Activated T-cell treated with anti-CD3 and anti-CD28 coated beads, Interleukin-2, amount 50 U/mL, for 72 hours (primary cell): ENCODE measurements at regions not wholly inside any gene's neighbourhood (a gene's known extent, or its start where the extent isn't known, plus 50 kb on each side); places are given as distances from the start of the nearest gene placed in this dataset.
"Not testable (repeated sequence)": the region's sequence is repeated elsewhere in the genome, so short reads cannot be mapped to it uniquely, and the experiment has no call there.

Experiments
- ATAC-seq, 2 donors: fragments of 150-1000 bp; cut with Tn5 transposase; replicated peaks in 1 of 2; 2 replicates each; pipeline ENCODE4 v1.10.0; 2021; ENCODE audit warnings: moderate library complexity in 2 of 2, mild to moderate bottlenecking in 1 of 2
- DNase-seq, 2 donors: peaks; one replicate each; pipeline ENCODE4 v3.0.0; 2021 to 2022; ENCODE audit warnings: mixed read lengths in 1 of 2
- H3K27ac Mint-ChIP-seq: one replicate; pipeline ENCODE4 v1.8.0; 2022; ENCODE audit warnings: mild to moderate bottlenecking, moderate library complexity, mixed read lengths
- H3K27me3 Mint-ChIP-seq: one replicate; pipeline ENCODE4 v1.8.0; 2022; ENCODE audit warnings: low read depth, mixed read lengths
- H3K36me3 Mint-ChIP-seq, 2 donors: one replicate each; pipeline ENCODE4 v1.8.0; 2022; ENCODE audit warnings: mixed read lengths in 2 of 2, mild to moderate bottlenecking in 1 of 2; ENCODE audit not compliant: insufficient read depth in 2 of 2
- H3K4me1 Mint-ChIP-seq: one replicate; pipeline ENCODE4 v1.8.0; 2022; ENCODE audit warnings: low read depth, mixed read lengths
- H3K4me3 Mint-ChIP-seq, 2 donors: one replicate each; pipeline ENCODE4 v1.8.0; 2022; ENCODE audit warnings: mild to moderate bottlenecking in 2 of 2, mixed read lengths in 2 of 2, moderate library complexity in 2 of 2
- H3K9me3 Mint-ChIP-seq, 2 donors: one replicate each; pipeline ENCODE4 v1.8.0; 2022; ENCODE audit warnings: mixed read lengths in 2 of 2

- not testable (repeated sequence) for H3K9me3 Mint-ChIP-seq, DNase-seq, H3K4me3 Mint-ChIP-seq, ATAC-seq, H3K27ac Mint-ChIP-seq, H3K27me3 Mint-ChIP-seq, H3K36me3 Mint-ChIP-seq, H3K4me1 Mint-ChIP-seq
These were observed 320.8 kb upstream of the CHRNA7 start for GRCh38 chr15:31709479-31709878.

GRCh38 chr15:31710806-31711205, 319.5 kb upstream of the CHRNA7 start:
- not testable (repeated sequence) for H3K27me3 Mint-ChIP-seq, DNase-seq, H3K9me3 Mint-ChIP-seq, H3K4me1 Mint-ChIP-seq, H3K4me3 Mint-ChIP-seq, ATAC-seq, H3K36me3 Mint-ChIP-seq, H3K27ac Mint-ChIP-seq

GRCh38 chr15:31715208-31715607, 315.1 kb upstream of the CHRNA7 start:
- not testable (repeated sequence) for H3K27ac Mint-ChIP-seq, H3K36me3 Mint-ChIP-seq, H3K4me3 Mint-ChIP-seq, H3K27me3 Mint-ChIP-seq, ATAC-seq, DNase-seq, H3K4me1 Mint-ChIP-seq, H3K9me3 Mint-ChIP-seq

- H3K4me3 Mint-ChIP-seq, H3K9me3 Mint-ChIP-seq, H3K27me3 Mint-ChIP-seq, H3K36me3 Mint-ChIP-seq, DNase-seq, H3K27ac Mint-ChIP-seq, ATAC-seq, H3K4me1 Mint-ChIP-seq: not testable (repeated sequence)
These were observed 311.7 kb upstream of the CHRNA7 start for GRCh38 chr15:31718625-31719024.

- not testable (repeated sequence) for H3K36me3 Mint-ChIP-seq, ATAC-seq, H3K4me3 Mint-ChIP-seq, H3K9me3 Mint-ChIP-seq, H3K4me1 Mint-ChIP-seq, H3K27me3 Mint-ChIP-seq, DNase-seq, H3K27ac Mint-ChIP-seq
These were observed 310.8 kb upstream of the CHRNA7 start for GRCh38 chr15:31719396-31720022.

- not testable (repeated sequence) for H3K27ac Mint-ChIP-seq, H3K4me3 Mint-ChIP-seq, H3K36me3 Mint-ChIP-seq, ATAC-seq, H3K9me3 Mint-ChIP-seq, DNase-seq, H3K27me3 Mint-ChIP-seq, H3K4me1 Mint-ChIP-seq
These were observed 307.3 kb upstream of the CHRNA7 start for GRCh38 chr15:31723019-31723418.

- peaks cover 19% of the 10 kb centered on the region for H3K27me3 Mint-ChIP-seq
- DNase-seq, H3K4me3 Mint-ChIP-seq, H3K9me3 Mint-ChIP-seq, H3K4me1 Mint-ChIP-seq, H3K27ac Mint-ChIP-seq, H3K36me3 Mint-ChIP-seq, ATAC-seq: not testable (repeated sequence)
These were observed 305.4 kb upstream of the CHRNA7 start for GRCh38 chr15:31724903-31725302.

GRCh38 chr15:31725619-31726018, 304.7 kb upstream of the CHRNA7 start:
- not testable (repeated sequence) for ATAC-seq

GRCh38 chr15:31727612-31728011, 302.7 kb upstream of the CHRNA7 start:
- Mint-ChIP-seq H3K27ac (no peak overlapping the region), H3K36me3 (no peaks in the 10 kb centered on the region), H3K27me3 (peaks cover 41% of the 10 kb centered on the region), H3K4me3 (no peak overlapping the region), H3K4me1 (no peaks in the 10 kb centered on the region), H3K9me3 (peaks cover 0 to 5% of the 10 kb centered on the region in 2 donors)
- ATAC-seq = no peak
- no peak for DNase-seq

More at GRCh38 chr15:31725619-31726018, 304.7 kb upstream of the CHRNA7 start:
- H3K36me3 Mint-ChIP-seq, DNase-seq, H3K9me3 Mint-ChIP-seq, H3K27ac Mint-ChIP-seq, H3K4me1 Mint-ChIP-seq, H3K4me3 Mint-ChIP-seq: not testable (repeated sequence)
- peaks cover 26% of the 10 kb centered on the region for H3K27me3 Mint-ChIP-seq

GRCh38 chr15:31732726-31733125, 297.6 kb upstream of the CHRNA7 start:
- H3K9me3 Mint-ChIP-seq = peaks cover 2 to 12% of the 10 kb centered on the region in 2 donors
- no peaks in the 10 kb centered on the region for H3K36me3 Mint-ChIP-seq
- H3K4me1 Mint-ChIP-seq = no peaks in the 10 kb centered on the region
- no peak overlapping the region for H3K4me3 Mint-ChIP-seq
- H3K27me3 Mint-ChIP-seq = peaks cover 49% of the 10 kb centered on the region
- no peak overlapping the region for H3K27ac Mint-ChIP-seq
- no peak for DNase-seq
- ATAC-seq = no peak

- DNase-seq (no peak), ATAC-seq (no peak)
- H3K36me3 Mint-ChIP-seq = no peaks in the 10 kb centered on the region
- no peak overlapping the region for H3K4me3 Mint-ChIP-seq
- H3K4me1 Mint-ChIP-seq = no peaks in the 10 kb centered on the region
- peaks cover 47% of the 10 kb centered on the region for H3K27me3 Mint-ChIP-seq
- no peak overlapping the region for H3K27ac Mint-ChIP-seq
- peaks cover 2 to 12% of the 10 kb centered on the region in 2 donors for H3K9me3 Mint-ChIP-seq
These were observed 296.9 kb upstream of the CHRNA7 start for GRCh38 chr15:31733424-31733823.

GRCh38 chr15:31740203-31740602, 290.1 kb upstream of the CHRNA7 start:
- H3K36me3 Mint-ChIP-seq = peaks cover 5 to 8% of the 10 kb centered on the region in 2 donors
- H3K9me3 Mint-ChIP-seq = peaks cover 6 to 10% of the 10 kb centered on the region in 2 donors
- H3K27ac Mint-ChIP-seq = no peak overlapping the region
- ATAC-seq = no peak
- no peak for DNase-seq
- H3K27me3 Mint-ChIP-seq = peaks cover 17% of the 10 kb centered on the region
- no peaks in the 10 kb centered on the region for H3K4me1 Mint-ChIP-seq
- H3K4me3 Mint-ChIP-seq = no peak overlapping the region

GRCh38 chr15:31745841-31746240, 284.5 kb upstream of the CHRNA7 start:
- H3K4me3 Mint-ChIP-seq = no peak overlapping the region
- H3K9me3 Mint-ChIP-seq = peaks cover 2 to 3% of the 10 kb centered on the region in 2 donors
- no peak overlapping the region for H3K27ac Mint-ChIP-seq
- H3K4me1 Mint-ChIP-seq = no peaks in the 10 kb centered on the region
- H3K27me3 Mint-ChIP-seq = peaks cover 15% of the 10 kb centered on the region
- H3K36me3 Mint-ChIP-seq = peaks cover 0 to 6% of the 10 kb centered on the region in 2 donors
- DNase-seq (no peak), ATAC-seq (no peak)

- ATAC-seq = no peak
- Mint-ChIP-seq H3K9me3 (peaks cover 1 to 2% of the 10 kb centered on the region in 2 donors), H3K4me1 (no peaks in the 10 kb centered on the region), H3K4me3 (no peak overlapping the region), H3K36me3 (peaks cover 0 to 2% of the 10 kb centered on the region in 2 donors), H3K27me3 (peaks cover 6% of the 10 kb centered on the region), H3K27ac (no peak overlapping the region)
- no peak for DNase-seq
These were observed 278.1 kb upstream of the CHRNA7 start for GRCh38 chr15:31752065-31752762.
